DMS 273 (cell line): ENCODE measurements at regions not wholly inside any gene's neighbourhood (a gene's known extent, or its start where the extent isn't known, plus 50 kb on each side); places are given as distances from the start of the nearest gene placed in this dataset.
A peak's percentile ranks its signal among the peaks of the same experiment; 100 is the strongest.

Experiments used
- DNase-seq: peaks from one replicate; lab custom pipeline; 2025; ENCODE audit not compliant: unreplicated experiment; lab: John Stamatoyannopoulos, UW

DNA sequence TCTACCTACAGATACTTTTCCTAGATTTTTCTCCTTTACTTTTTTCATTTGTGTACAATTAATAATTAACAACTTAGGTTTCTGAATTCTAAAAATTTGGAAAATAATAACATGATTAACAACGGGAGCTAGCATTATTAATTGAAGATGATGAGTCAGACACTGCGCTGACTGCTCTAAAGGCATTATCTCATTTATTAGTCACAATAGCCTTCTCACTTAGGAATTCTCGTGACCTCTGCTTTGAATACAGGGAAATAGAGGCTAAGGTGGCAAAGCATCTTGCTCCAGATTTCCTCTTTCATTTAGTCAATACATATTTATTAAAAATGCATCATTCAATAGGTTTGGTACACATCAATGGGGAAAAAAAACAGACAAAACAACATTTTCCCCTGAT, 441.3 kb downstream of the PCDH18 start:
- DNase-seq = no peak

DNA sequence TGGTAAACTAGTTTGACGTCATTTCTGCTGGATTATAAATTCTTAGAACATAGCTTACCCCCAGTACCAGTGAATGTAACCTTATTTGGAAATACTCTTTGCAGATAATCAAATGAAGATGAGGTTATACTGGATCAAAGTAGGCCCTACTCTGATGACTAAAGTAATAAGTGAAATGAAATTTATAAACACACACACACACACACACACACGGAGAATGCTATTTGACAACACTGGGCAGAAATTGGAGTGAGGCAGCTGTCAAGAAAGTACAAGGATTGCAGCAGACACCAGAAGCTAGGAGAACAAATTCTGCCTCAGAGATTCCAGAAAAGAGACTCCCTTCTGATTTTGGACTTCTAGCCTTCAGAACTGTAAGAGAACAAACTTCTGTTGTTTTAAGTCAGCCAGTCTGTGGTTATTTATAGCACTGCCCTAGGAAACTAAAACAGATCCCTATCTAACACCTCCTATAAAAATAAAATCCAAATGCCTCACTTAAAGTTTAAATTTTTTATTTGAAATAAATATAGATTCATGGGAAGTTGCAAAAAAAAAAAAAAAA, 448.6 kb downstream of the PCDH18 start:
- DNase-seq = no peak

DNA sequence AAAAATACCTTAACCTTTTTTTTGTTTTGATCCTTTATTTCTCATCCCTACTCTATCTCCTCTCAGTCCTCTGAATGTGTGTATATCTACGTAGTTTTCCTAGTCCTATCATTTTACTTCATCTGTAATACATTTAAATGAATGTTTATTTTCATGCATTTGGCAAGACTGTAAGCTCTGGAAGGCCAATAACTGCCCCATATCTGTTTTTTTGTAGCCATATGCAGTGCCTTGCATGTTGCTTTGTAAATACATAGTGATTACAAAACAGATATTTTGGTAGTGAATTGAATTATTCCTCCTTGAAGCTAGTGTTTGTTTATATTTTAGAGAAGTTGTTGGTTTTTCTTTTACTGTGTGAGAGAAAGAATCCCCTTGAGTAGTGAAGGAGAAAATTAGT, 450.2 kb downstream of the PCDH18 start:
- DNase-seq = no peak

DNA sequence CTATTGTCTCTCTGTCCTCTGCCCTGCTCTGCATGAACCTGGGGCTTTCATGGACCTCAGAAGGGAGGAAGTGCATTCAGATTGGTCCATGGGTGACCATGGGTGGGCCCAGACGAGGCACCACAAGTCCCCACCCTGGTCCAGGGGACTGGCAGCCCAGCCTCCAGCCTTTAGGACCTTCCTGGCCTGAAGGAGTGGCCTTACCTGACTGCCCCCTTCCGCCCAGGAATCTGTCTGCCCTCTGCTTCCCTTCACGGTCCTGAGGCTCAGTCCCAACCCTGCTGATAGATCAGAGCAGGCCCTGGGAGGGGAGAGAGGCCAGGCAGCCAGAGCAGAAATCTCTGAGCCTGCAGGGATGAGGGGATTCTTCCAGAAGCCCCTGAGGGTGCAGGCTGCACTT, 455.4 kb downstream of the PCDH18 start:
- no peak for DNase-seq

DNA sequence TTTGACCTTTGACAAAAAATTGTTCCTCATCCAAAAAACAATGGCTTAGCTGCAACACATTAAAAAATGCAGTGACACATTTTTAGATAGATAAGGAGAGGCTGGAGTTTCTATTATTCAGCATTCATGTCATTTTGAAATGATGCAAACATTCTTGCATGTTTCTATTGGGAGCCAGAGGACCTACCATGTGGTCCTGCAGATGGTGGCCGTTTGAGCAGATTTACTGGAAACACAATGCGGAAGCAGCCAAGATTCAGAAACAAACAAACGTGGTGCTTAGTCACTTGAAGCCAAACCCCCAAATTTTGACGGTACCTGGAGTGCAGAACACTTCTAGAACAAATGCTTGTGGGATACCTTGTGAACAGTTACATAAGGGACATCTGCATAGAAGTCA, 456.7 kb downstream of the PCDH18 start:
- no peak for DNase-seq

DNA sequence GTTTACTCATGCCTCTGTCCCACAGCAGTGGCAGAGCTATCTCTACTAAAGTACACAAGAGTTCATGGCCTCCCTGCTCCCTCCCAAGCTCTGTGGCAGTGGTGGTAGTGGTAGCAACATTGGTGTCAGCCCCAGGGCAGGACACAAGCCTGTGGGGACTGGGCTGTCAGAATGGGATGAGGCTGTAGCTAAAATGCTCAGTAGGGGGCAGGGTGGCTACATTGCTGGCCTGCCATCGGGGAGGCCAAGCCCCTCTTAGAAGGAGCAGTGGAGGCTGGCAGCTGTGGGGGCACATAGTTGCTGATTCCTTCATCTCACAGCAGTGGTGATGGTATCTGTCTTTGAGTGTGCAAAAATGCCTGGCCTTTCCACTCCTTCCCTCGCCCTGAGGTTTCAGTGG, 461.7 kb downstream of the PCDH18 start:
- DNase-seq = no peak

DNA sequence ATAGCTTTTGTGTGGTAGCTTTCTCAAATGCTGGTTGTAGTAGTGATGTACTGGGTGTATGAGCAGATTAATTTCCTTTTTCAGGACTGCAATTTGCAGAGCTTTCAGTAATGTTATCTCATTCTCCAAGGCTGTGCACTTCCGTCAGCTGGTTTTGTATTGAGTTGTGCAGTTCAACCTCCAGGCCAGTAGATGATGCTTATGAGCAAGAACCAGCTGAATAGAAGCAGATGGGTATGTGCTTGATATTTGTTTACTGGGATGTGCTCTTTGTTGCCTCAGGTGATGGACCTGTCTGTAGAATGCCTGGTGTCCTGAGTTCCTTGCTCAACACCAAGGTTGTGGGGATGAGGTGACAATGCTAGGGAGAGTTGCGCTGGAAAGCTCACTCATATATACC, 462.8 kb downstream of the PCDH18 start:
- DNase-seq = no peak

DNA sequence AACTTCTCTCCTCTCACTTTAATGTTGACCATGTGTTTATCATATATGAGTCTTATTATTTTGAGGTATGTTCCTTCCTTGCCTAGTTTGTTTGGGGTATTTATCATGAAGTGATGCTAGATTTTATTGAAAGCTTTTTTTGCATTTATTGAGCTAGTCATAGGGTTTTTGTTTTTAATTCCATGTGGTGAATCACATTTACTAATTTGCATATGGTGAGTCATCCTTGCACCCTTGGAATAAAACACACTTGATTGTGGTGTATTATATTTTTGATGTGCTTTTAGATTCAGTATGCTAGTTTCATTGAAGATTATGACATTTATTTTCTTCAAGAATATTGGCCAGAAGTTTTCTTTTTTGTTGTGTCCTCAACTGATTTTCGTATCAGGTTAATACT, 464.6 kb downstream of the PCDH18 start:
- no peak for DNase-seq

DNA sequence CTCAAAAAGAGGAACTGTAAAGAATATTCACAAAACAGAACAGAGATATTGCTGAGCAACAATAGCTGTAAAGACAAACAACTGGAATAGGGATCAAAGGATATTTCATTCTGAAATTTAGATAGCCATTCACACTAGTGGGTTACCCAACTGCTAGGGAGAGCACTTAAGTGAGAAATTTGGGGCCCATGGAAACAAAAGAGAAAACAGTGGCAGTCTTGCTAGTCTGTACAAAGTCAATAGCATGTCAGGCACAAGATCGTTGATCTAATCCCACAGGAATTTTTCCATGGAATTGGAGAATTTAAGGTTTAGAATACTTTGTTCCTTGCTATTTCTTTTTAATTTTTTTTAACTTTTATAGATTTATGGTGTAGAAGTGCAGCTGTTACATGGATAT, 467.0 kb downstream of the PCDH18 start:
- DNase-seq = no peak

DNA sequence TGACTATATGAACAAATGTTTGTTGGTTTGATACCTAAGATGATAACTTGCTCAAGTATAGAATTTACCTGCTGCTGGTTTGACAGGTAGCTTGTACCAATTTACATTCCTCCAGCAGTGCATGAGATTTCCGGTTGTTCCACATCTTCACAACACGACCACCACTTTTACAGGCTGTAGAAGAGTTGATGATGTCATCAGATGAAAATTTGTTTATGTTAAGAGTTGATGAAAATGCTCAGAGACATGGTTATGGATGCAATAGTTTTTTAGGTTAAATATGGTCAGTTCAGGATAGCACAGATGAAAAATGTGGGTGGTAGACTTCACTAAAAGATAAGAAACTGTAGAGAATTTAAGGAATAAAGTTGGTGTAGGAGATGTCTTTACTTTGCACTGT, 468.3 kb downstream of the PCDH18 start:
- no peak for DNase-seq

DNA sequence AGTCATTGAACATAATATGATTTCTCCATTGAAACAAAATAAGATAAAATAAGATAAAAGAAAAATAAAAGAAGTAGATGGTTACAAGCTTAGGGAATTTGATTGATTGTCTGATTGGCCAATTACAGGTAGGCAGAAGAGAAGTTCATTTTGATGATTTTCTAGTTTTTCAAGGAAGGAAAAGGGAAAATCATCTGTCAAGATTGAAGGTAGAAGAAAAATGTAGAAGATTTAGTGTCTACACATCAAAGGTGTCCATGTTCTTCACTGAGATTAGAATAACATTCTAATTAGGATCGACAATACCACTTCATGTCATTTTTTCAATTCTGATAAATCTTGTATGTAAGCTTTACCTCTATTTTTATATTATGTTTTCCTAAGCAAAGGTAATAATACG, 489.1 kb downstream of the PCDH18 start:
- no peak for DNase-seq

DNA sequence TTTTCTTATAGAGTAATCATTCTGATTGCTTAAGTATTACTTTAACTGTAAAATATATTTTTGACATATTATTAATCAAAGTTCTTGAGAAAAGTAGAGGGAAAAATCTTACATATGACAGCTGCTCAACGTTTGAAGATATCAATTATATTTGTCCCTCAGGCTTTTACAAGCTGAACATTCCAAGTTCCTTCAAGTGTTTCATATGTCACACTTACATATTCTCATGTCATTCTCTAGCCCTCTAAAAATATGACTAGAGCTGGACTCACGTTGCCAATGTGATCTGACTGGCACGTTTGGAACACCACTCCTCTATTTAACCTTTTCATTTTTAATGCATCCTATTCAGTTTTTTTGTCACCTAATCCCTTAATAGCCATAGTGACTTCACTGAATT, 492.9 kb downstream of the PCDH18 start:
- no peak for DNase-seq

DNA sequence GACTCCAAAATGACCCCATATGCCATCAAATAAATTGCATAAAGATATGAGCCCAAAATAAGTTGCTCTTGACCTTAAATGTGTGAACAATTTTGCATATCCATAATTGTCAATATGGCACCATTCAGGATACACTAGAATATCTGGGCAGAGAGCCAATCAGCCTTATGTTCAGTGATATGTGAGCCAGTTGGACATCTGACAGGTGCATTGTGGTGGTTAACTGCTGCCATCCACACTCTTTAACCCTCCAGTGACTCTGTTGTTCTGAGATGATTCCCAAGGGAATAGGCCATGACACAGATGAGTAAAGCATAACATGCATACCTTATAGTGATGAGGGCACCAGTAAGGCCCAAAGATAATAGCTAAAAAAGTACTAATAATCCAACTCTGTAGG, 500.1 kb downstream of the PCDH18 start:
- peak; percentile 94 for DNase-seq

DNA sequence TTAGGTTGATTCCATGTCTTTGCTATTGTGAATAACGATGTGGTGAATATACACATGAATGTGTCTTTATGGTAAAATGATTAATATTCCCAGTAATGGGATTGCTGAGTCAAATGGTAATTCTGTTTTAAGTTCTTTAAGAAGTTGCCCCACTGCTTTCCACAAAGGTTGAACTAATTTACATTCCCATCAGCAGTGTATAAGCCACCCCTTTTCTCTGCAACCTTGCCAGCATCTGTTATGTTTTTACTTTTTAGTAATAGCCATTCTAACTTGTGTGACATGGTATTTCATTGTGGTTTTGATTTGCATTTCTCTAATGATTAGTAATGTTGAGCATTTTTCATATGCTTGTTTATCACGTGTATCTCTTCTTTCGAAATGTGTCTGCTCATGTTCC, 503.3 kb downstream of the PCDH18 start:
- DNase-seq = no peak

DNA sequence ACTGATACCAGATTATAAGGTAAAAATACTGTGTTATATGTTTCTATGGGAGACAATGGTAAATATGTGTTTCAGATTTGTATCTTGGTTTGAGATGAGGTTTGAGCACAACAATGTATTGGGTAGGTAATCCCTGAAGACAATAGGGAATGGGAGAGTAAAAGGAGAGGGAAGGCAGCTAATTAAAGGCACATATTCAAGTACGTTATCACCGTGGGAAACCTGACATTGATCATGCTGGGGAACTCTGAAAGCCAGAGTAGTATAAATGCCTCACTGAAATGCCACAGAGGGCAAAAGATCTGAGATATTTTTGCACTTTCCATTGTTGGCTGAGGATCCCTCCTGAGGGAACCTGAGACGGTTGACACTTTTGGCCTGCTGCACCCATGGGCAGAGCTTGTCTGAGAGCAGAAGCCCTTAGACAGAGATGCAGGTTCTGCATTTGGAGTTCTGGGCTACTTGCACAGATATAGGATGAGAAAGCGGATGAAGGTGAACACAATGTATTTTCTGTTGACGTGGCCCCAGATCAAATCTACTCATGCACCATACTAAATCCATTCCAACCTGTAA, 506.7 kb downstream of the PCDH18 start:
- no peak for DNase-seq

DNA sequence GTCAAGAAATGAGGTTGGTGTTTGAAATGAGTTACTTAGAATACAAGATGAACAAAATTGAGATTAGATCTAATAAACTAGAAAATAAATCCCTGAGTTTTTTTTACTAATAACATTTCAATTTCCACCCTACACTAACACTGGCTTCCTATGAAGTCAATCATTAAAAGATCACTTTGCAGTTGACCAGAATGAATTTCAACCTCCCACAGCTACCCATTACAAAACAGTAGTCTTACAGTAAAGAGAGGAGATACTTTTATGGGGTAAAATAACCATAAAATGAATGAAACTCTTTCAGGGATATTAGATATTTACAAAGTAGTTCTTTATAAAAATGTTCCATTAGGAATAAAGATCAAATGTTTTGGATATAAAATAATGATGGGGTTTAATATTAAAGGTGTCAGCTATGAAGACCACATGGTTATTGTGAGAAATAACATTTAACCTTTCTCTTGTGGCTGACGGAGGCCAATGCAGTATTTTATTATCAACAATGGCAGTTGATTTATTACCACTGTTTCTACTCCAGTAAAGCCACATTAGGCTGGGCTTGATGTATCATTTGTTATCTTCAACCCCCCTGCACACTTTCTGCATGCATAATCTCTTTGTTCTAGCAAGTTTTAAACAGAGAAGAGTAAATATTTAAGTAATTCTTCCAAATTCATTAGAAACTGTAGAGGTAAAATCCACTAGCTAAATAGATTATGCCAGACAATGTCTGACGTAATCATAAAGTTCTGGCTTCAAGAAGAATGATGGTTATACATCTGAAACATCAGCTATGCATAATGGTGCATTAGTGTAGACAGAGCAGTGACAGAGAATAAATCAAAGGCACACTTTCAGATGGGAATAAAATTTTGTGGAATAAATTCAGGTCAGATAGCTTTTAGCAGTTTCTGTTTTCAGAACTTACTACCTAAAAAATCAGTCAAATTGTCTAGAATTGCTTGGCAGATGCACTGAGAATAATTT, 516.6 kb downstream of the PCDH18 start:
- DNase-seq = no peak

DNA sequence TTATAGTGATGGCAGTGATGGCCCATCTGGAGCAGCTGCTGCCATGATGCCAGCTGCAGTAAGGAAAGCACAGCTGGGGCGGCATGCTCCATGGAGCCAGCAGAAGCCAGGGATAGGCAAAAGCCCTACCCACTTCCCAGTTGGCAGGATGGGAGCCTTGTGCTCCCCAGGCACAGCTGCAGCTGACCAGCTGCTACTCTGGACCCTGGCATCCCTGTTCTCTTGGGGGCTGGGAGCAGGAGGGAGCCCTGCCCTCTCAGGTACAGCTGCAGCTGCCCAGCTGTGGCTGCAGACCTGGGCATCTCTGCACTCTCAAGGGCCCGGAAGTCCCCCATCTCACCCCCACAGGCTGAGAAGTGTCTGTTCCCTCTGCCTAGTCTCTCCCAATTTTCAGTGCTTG, 531.9 kb downstream of the PCDH18 start:
- peak; percentile 73 for DNase-seq

DNA sequence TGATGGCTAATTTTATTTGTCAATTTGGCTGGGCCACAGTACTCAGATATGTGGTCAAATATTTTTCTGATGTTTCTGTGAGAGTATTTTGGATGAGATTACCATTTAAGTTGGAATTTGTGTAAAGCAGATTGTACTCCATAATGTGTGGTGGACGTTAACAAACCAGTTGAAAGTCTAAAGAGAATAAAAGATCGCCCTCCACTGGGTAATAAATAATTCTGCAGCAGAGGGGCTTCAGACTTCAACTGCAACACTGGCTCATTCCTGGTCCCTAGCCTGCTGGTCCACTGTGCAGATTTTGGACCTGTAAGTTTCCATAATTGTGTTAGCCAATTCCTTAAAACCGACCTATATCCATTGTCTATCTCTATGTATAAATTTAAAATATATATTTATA, 540.3 kb downstream of the PCDH18 start:
- DNase-seq = no peak

DNA sequence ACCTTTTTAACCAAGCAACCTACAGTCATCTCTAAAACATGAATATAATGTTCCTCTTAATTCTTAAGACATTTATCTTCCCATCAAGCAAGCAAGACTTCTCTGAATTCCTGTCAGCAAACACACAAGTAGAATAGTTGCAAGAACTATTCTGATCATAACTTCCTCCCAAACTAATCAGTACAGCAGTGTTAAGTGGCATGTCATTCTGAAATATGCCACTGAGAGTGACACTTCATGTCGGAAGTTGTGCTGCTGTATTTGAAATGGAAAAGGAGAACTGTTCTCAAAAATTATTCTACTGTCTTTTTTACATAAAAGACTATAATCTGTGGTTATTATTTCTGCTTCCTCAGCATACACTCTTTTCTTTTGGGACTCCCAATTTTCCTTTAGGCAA, 546.6 kb downstream of the PCDH18 start:
- DNase-seq = no peak

DNA sequence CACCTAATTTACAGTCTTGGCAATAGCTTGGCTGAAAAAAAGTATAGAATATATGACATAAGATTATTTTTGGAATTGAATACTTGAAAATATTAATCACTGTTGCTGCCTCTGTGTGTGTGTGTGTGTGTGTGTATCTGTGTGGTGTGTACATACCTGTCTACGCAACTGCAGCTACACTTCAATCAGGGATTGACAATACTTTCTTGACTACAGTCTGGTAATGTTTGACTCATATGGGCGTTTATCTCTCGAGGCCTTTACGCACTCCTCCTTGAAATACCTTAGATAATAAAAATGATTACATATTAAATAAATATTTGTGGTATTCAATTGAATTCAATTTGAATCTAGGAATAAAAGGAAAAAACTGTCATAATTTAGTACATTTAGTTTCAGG, 565.2 kb downstream of the PCDH18 start:
- no peak for DNase-seq

DNA sequence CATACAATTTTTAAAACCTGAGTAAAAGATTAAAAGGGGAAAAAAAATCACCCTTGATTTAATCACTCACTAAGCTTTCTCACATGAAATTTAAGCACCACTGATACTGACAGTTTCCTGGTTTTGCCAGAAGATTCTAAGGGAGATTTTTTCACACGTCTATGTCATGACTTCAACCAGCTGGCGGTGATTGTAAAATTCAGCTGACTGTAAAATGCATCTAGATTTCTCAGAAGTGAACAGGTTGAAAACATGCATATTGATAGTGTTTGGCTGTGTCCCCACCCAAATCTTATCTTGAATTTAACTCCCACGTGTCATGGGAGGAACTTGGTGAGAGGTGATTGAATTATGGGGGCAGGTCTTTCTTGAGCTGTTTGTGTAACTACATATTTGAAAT, 566.8 kb downstream of the PCDH18 start:
- DNase-seq = no peak

DNA sequence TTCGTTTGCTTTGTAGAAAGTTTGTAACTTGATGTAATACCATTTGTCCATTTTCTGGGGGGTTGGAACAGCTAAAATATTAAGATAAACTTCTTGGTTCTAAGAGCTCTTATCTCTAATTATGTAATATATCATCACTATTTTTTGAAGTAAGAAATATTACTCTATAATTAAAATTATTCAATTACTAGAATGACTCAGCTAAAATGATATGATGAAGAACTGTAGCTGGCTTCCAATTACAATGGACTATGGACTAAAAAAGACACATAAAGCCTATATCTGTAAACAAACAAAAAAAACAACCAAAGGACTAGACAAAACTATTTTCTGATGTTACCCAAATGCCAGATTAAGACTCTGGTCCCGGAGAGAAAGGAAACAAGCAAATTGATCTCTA, 569.4 kb downstream of the PCDH18 start:
- DNase-seq = no peak
